Panc1 (cell line): ENCODE measurements at regions not wholly inside any gene's neighbourhood (a gene's known extent, or its start where the extent isn't known, plus 50 kb on each side); places are given as distances from the start of the nearest gene placed in this dataset.
A peak's percentile ranks its signal among the peaks of the same experiment; 100 is the strongest.

ENCODE experiments used
- ATAC-seq: fragments of 200-7000 bp; cut with Tn5 transposase; 2 replicates; pipeline ENCODE4 v1.9.1; 2020; ENCODE audit warnings: mild to moderate bottlenecking, moderate library complexity
- BruUV-seq: library from RNA; stranded (reverse); fragments of 400-500 nt; replicated peaks from 2 replicates; lab custom pipeline; 2021; lab: Mats Ljungman, UMichigan
- CTCF ChIA-PET: fragments of 300-600 bp; sonication (Branson Sonifier 250); formaldehyde crosslinking; loops from one replicate; lab custom pipeline; 2022; ENCODE audit warnings: antibody characterized with exemption; lab: Charles Lee
- POLR2A ChIA-PET: fragments of 300-600 bp; sonication (Branson Sonifier 250); formaldehyde crosslinking; loops from one replicate; lab custom pipeline; 2022; ENCODE audit warnings: antibody characterized with exemption; lab: Charles Lee
- DNase-seq: peaks from one replicate; pipeline ENCODE4 v3.0.0-alpha.2; 2010; ENCODE audit warnings: low read depth, low spot score
- H3K27ac ChIP-seq: 2 replicates; pipeline ENCODE4 v1.5.1; 2011; ENCODE audit warnings: mild to moderate bottlenecking, low read length, inconsistent platforms
- H3K27me3 ChIP-seq: fragments of 200-500 bp; sonication (Bioruptor generic); 2 replicates; pipeline ENCODE4 v1.6.0; 2014; ENCODE audit warnings: low read length, inconsistent platforms; ENCODE audit not compliant: control insufficient read depth, insufficient read depth
- H3K36me3 ChIP-seq: fragments of 200-500 bp; sonication (Bioruptor generic); 2 replicates; pipeline ENCODE4 v1.5.1; 2014; ENCODE audit warnings: inconsistent platforms, mild to moderate bottlenecking, low read length, moderate library complexity; ENCODE audit not compliant: control insufficient read depth, insufficient read depth
- H3K4me1 ChIP-seq: 2 replicates; pipeline ENCODE4 v1.5.1; 2011; ENCODE audit warnings: inconsistent platforms, mild to moderate bottlenecking, low read length, moderate library complexity; ENCODE audit not compliant: control insufficient read depth, insufficient read depth
- H3K4me3 ChIP-seq, 2 experiments: 2 replicates each; pipeline ENCODE4 v1.5.1; 2011 to 2012; ENCODE audit warnings: low read depth in 2 of 2, low read length in 2 of 2, mild to moderate bottlenecking in 2 of 2, inconsistent platforms in 1 of 2, moderate library complexity in 1 of 2
- H3K9me3 ChIP-seq: fragments of 200-500 bp; sonication (Bioruptor generic); 2 replicates; pipeline ENCODE4 v1.5.1; 2014; ENCODE audit warnings: low read depth, mild to moderate bottlenecking, inconsistent platforms, low read length, moderate library complexity; ENCODE audit not compliant: control insufficient read depth, insufficient read depth
- POLR2AphosphoS5 ChIP-seq: IDR thresholded peaks from 2 replicates; pipeline ENCODE4 v1.6.1; 2012; ENCODE audit warnings: mild to moderate bottlenecking, low read depth, low read length, moderate library complexity
- SIN3A ChIP-seq: IDR thresholded peaks from 2 replicates; pipeline ENCODE4 v1.6.1; 2012; ENCODE audit warnings: low read depth, mild to moderate bottlenecking, low read length, moderate library complexity, borderline replicate concordance; ENCODE audit not compliant: insufficient read depth
- TCF7L2 ChIP-seq: IDR thresholded peaks from 2 replicates; pipeline ENCODE4 v1.6.1; 2011; ENCODE audit warnings: mild to moderate bottlenecking, low read depth, low read length, inconsistent platforms
- in situ Hi-C: cut with HindIII; loops from 2 replicates; pipeline ENCODE4 v1.10.0; 2016; ENCODE audit warnings: low sequenced_read_pairs, low pct_unique_long_range_greater_than_20kb
- intact Hi-C: fragments of 100-400 bp; cut with micrococcal nuclease; formaldehyde crosslinking; loops from one replicate; pipeline ENCODE4 v1.10.0; 2022; ENCODE audit not compliant: unreplicated experiment
- TF ChIP-seq, protein P1 (sequence below), 2 experiments: IDR thresholded peaks; 2 replicates each; pipeline ENCODE4 v1.6.1; 2011 to 2012; ENCODE audit warnings: low read depth in 2 of 2, control low read depth in 1 of 2, low read length in 1 of 2, mild to moderate bottlenecking in 1 of 2, moderate library complexity in 1 of 2; ENCODE audit not compliant: insufficient read depth in 1 of 2
- TF ChIP-seq, protein P2 (sequence below): fragments of 450-650 bp; IDR thresholded peaks from 2 replicates; pipeline ENCODE4 v1.5.1; 2017; ENCODE audit warnings: mild to moderate bottlenecking

DNA sequence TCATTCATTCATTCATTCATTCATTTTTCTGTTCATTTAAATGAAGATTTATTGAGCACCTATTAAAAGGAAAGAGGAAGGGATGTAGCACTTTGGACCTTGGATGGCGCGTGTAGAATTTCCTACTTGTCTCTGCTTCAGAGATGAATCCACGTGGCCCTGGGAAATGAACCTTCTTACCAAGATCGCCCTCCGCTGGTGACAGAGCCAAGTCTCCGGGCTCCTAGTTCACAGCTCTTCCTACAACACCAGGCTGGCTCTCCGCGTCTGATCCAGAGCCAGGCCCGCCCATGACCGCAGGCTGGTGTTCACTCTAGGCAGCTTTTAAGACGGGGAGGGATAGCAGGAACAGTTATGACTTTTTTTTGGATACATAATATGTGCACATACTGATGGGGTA lies 70.9 kb upstream of the PIWIL1 start:
- TF ChIP-seq, protein P1, sequence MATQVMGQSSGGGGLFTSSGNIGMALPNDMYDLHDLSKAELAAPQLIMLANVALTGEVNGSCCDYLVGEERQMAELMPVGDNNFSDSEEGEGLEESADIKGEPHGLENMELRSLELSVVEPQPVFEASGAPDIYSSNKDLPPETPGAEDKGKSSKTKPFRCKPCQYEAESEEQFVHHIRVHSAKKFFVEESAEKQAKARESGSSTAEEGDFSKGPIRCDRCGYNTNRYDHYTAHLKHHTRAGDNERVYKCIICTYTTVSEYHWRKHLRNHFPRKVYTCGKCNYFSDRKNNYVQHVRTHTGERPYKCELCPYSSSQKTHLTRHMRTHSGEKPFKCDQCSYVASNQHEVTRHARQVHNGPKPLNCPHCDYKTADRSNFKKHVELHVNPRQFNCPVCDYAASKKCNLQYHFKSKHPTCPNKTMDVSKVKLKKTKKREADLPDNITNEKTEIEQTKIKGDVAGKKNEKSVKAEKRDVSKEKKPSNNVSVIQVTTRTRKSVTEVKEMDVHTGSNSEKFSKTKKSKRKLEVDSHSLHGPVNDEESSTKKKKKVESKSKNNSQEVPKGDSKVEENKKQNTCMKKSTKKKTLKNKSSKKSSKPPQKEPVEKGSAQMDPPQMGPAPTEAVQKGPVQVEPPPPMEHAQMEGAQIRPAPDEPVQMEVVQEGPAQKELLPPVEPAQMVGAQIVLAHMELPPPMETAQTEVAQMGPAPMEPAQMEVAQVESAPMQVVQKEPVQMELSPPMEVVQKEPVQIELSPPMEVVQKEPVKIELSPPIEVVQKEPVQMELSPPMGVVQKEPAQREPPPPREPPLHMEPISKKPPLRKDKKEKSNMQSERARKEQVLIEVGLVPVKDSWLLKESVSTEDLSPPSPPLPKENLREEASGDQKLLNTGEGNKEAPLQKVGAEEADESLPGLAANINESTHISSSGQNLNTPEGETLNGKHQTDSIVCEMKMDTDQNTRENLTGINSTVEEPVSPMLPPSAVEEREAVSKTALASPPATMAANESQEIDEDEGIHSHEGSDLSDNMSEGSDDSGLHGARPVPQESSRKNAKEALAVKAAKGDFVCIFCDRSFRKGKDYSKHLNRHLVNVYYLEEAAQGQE (IDR thresholded peaks at IDR 0.05; ENCODE audit: insufficient read depth in 1 of 2, low read depth in 2 of 2, low read length in 1 of 2): no peak
- TF ChIP-seq SIN3A (no peak), TCF7L2 (no peak), POLR2AphosphoS5 (no peak)
- TF ChIP-seq, protein P2, sequence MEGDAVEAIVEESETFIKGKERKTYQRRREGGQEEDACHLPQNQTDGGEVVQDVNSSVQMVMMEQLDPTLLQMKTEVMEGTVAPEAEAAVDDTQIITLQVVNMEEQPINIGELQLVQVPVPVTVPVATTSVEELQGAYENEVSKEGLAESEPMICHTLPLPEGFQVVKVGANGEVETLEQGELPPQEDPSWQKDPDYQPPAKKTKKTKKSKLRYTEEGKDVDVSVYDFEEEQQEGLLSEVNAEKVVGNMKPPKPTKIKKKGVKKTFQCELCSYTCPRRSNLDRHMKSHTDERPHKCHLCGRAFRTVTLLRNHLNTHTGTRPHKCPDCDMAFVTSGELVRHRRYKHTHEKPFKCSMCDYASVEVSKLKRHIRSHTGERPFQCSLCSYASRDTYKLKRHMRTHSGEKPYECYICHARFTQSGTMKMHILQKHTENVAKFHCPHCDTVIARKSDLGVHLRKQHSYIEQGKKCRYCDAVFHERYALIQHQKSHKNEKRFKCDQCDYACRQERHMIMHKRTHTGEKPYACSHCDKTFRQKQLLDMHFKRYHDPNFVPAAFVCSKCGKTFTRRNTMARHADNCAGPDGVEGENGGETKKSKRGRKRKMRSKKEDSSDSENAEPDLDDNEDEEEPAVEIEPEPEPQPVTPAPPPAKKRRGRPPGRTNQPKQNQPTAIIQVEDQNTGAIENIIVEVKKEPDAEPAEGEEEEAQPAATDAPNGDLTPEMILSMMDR: no peak
- H3K4me3 ChIP-seq: no peak overlapping the region
- BruUV-seq: no TSS peak
- peaks cover 9% of the 10 kb centered on the region for H3K27me3 ChIP-seq
- H3K4me1 ChIP-seq: no peaks in the 10 kb centered on the region
- DNase-seq: no peak
- no peaks in the 10 kb centered on the region for H3K9me3 ChIP-seq
- ChIA-PET POLR2A (no interaction called here), CTCF (no interaction called here)
- intact Hi-C loops (no loop called here), in situ Hi-C loops (no loop called here)
- H3K36me3 ChIP-seq: no peaks in the 10 kb centered on the region
- no peak for ATAC-seq
- H3K27ac ChIP-seq: no peak overlapping the region

DNA sequence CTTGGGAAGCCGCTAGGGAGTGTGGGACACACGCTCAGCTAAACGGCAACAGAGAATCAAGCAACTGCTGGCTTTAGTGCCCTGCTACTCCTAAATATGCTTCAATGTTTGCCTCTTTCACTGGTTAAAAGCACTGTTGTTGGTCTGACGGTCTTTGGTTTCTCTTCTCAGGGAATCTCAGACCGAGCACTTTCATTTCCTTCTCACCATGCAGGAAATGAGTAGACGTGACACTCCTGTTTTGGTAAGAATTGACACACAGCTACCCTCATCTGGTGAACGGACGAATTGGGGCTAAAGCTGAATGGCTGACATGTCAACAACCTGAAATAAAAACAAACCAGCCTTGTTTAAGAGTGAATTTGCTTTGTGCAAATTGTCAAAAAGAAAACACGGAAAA lies 57.5 kb upstream of the PIWIL1 start:
- H3K4me3 ChIP-seq: peak overlapping the region in 1 of 2 experiments; percentile 4; a peak in 2 of 4 replicates
- BruUV-seq: no TSS peak
- H3K36me3 ChIP-seq: no peaks in the 10 kb centered on the region
- H3K27ac ChIP-seq: no peak overlapping the region
- in situ Hi-C loops (no loop called here), intact Hi-C loops (no loop called here)
- ChIA-PET POLR2A (no interaction called here), CTCF (no interaction called here)
- no peak for DNase-seq
- TF ChIP-seq POLR2AphosphoS5 (no peak), TCF7L2 (no peak), SIN3A (no peak)
- TF ChIP-seq, protein P2: no peak
- TF ChIP-seq, protein P1 (IDR thresholded peaks at IDR 0.05; ENCODE audit: insufficient read depth in 1 of 2, low read depth in 2 of 2, low read length in 1 of 2): no peak
- no peaks in the 10 kb centered on the region; the same call in 1 of the 2 replicates for H3K27me3 ChIP-seq
- H3K9me3 ChIP-seq: no peaks in the 10 kb centered on the region
- no peaks in the 10 kb centered on the region for H3K4me1 ChIP-seq
- ATAC-seq: no peak
